HUES64 (cell line): ENCODE measurements at regions not wholly inside any gene's neighbourhood (a gene's known extent, or its start where the extent isn't known, plus 50 kb on each side); places are given as distances from the start of the nearest gene placed in this dataset.

Experiments used
- H3K27ac ChIP-seq: 2 replicates; pipeline ENCODE4 v1.7.0; 2013; ENCODE audit warnings: low read depth, low read length, inconsistent platforms
- H3K27me3 ChIP-seq: 2 replicates; pipeline ENCODE4 v1.6.1; 2013; ENCODE audit warnings: mild to moderate bottlenecking, low read length; ENCODE audit not compliant: insufficient read depth
- H3K36me3 ChIP-seq: 2 replicates; pipeline ENCODE4 v1.6.1; 2013; ENCODE audit warnings: mild to moderate bottlenecking, low read length; ENCODE audit not compliant: insufficient read depth
- H3K4me1 ChIP-seq: 2 replicates; pipeline ENCODE4 v1.6.1; 2013; ENCODE audit warnings: mild to moderate bottlenecking, low read length, moderate library complexity; ENCODE audit not compliant: insufficient read depth
- H3K4me3 ChIP-seq: 2 replicates; pipeline ENCODE4 v1.5.1; 2013; ENCODE audit warnings: mild to moderate bottlenecking, low read length, moderate library complexity
- H3K9ac ChIP-seq: 2 replicates; pipeline ENCODE4 v1.6.1; 2013; ENCODE audit warnings: mild to moderate bottlenecking, low read depth, low read length
- H3K9me3 ChIP-seq: 2 replicates; pipeline ENCODE4 v1.6.1; 2013; ENCODE audit warnings: low read depth, low read length; ENCODE audit not compliant: insufficient read depth
- WGBS: fragments of 150-250, 120-280 bp; methylation state at CpG from one replicate; pipeline ENCODE4 v1.1.7; 2013; ENCODE audit warnings: missing lambda C conversion rate; 5-methylcytosine and 5-hydroxymethylcytosine counted together

GRCh38 chr5:22998362-22998761 is 145.2 kb upstream of the CDH12 start:
- Histone ChIP-seq H3K9ac (no peak overlapping the region), H3K27me3 (no peaks in the 10 kb centered on the region), H3K4me1 (no peaks in the 10 kb centered on the region), H3K27ac (no peak overlapping the region), H3K9me3 (no peaks in the 10 kb centered on the region), H3K36me3 (no peaks in the 10 kb centered on the region), H3K4me3 (no peak overlapping the region)

- WGBS, result 95% methylated on average over 4 of the region's 6 CpGs
- no peak overlapping the region for H3K27ac ChIP-seq
- H3K36me3 ChIP-seq, result no peaks in the 10 kb centered on the region
- no peak overlapping the region for H3K4me3 ChIP-seq
- no peaks in the 10 kb centered on the region for H3K9me3 ChIP-seq
- H3K4me1 ChIP-seq, result no peaks in the 10 kb centered on the region
- H3K27me3 ChIP-seq, result no peaks in the 10 kb centered on the region
- H3K9ac ChIP-seq, result no peak overlapping the region
These were observed 135.8 kb upstream of the CDH12 start for GRCh38 chr5:22988937-22989336.

- no peaks in the 10 kb centered on the region for H3K9me3 ChIP-seq
- H3K4me3 ChIP-seq, result no peak overlapping the region
- H3K36me3 ChIP-seq, result no peaks in the 10 kb centered on the region
- H3K9ac ChIP-seq, result no peak overlapping the region
- H3K4me1 ChIP-seq, result no peaks in the 10 kb centered on the region
- no peak overlapping the region for H3K27ac ChIP-seq
- no peaks in the 10 kb centered on the region for H3K27me3 ChIP-seq
These were observed 133.1 kb upstream of the CDH12 start for GRCh38 chr5:22986281-22986680.

- Histone ChIP-seq H3K27ac (no peak overlapping the region), H3K4me3 (no peak overlapping the region), H3K9ac (no peak overlapping the region), H3K27me3 (no peaks in the 10 kb centered on the region), H3K4me1 (no peaks in the 10 kb centered on the region), H3K9me3 (no peaks in the 10 kb centered on the region), H3K36me3 (no peaks in the 10 kb centered on the region)
- WGBS, result 96% methylated on average over 1 of the region's 1 CpG
These were observed 132.3 kb upstream of the CDH12 start for GRCh38 chr5:22985446-22985845.

GRCh38 chr5:22970956-22971618 is 117.9 kb upstream of the CDH12 start:
- Histone ChIP-seq H3K36me3 (no peaks in the 10 kb centered on the region), H3K27me3 (no peaks in the 10 kb centered on the region), H3K9me3 (peaks cover 6% of the 10 kb centered on the region), H3K4me1 (no peaks in the 10 kb centered on the region), H3K27ac (no peak overlapping the region), H3K4me3 (no peak overlapping the region), H3K9ac (no peak overlapping the region)
- 94% methylated on average over 8 of the region's 8 CpGs for WGBS

- WGBS, result 88% methylated on average over 5 of the region's 5 CpGs
- H3K36me3 ChIP-seq, result no peaks in the 10 kb centered on the region
- H3K9ac ChIP-seq, result no peak overlapping the region
- H3K27me3 ChIP-seq, result no peaks in the 10 kb centered on the region
- H3K4me3 ChIP-seq, result no peak overlapping the region
- no peak overlapping the region for H3K27ac ChIP-seq
- H3K9me3 ChIP-seq, result peaks cover 6% of the 10 kb centered on the region
- H3K4me1 ChIP-seq, result no peaks in the 10 kb centered on the region
These were observed 117.3 kb upstream of the CDH12 start for GRCh38 chr5:22970491-22970890.

- H3K4me3 ChIP-seq, result no peak overlapping the region
- 95% methylated on average over 1 of the region's 2 CpGs for WGBS
- H3K36me3 ChIP-seq, result no peaks in the 10 kb centered on the region
- H3K27me3 ChIP-seq, result no peaks in the 10 kb centered on the region
- H3K27ac ChIP-seq, result no peak overlapping the region
- peaks cover 6% of the 10 kb centered on the region for H3K9me3 ChIP-seq
- H3K4me1 ChIP-seq, result no peaks in the 10 kb centered on the region
- H3K9ac ChIP-seq, result no peak overlapping the region
These were observed 115.2 kb upstream of the CDH12 start for GRCh38 chr5:22968386-22968785.

- no peaks in the 10 kb centered on the region for H3K27me3 ChIP-seq
- no peaks in the 10 kb centered on the region for H3K36me3 ChIP-seq
- no peak overlapping the region for H3K4me3 ChIP-seq
- 94% methylated on average over 1 of the region's 1 CpG for WGBS
- H3K9me3 ChIP-seq, result peaks cover 6% of the 10 kb centered on the region
- H3K9ac ChIP-seq, result no peak overlapping the region
- no peak overlapping the region for H3K27ac ChIP-seq
- no peaks in the 10 kb centered on the region for H3K4me1 ChIP-seq
These were observed 112.8 kb upstream of the CDH12 start for GRCh38 chr5:22965960-22966359.

GRCh38 chr5:22964632-22965031 is 111.5 kb upstream of the CDH12 start:
- Histone ChIP-seq H3K36me3 (no peaks in the 10 kb centered on the region), H3K9ac (no peak overlapping the region), H3K4me1 (no peaks in the 10 kb centered on the region), H3K9me3 (peaks cover 6% of the 10 kb centered on the region; the same call in 1 of the 2 replicates), H3K4me3 (no peak overlapping the region), H3K27ac (no peak overlapping the region), H3K27me3 (no peaks in the 10 kb centered on the region)
- WGBS, result 83% methylated on average over 1 of the region's 1 CpG

- Histone ChIP-seq H3K4me1 (no peaks in the 10 kb centered on the region), H3K9ac (no peak overlapping the region), H3K27me3 (no peaks in the 10 kb centered on the region), H3K4me3 (no peak overlapping the region), H3K36me3 (no peaks in the 10 kb centered on the region), H3K27ac (no peak overlapping the region), H3K9me3 (no peaks in the 10 kb centered on the region)
- 100% methylated on average over 2 of the region's 3 CpGs for WGBS
These were observed 105.5 kb upstream of the CDH12 start for GRCh38 chr5:22958462-22959262.

GRCh38 chr5:22947921-22948320 is 94.8 kb upstream of the CDH12 start:
- no peak overlapping the region for H3K9ac ChIP-seq
- H3K36me3 ChIP-seq, result no peaks in the 10 kb centered on the region
- no peak overlapping the region for H3K4me3 ChIP-seq
- no peaks in the 10 kb centered on the region for H3K4me1 ChIP-seq
- WGBS, result 100% methylated on average over 1 of the region's 1 CpG
- no peak overlapping the region for H3K27ac ChIP-seq
- no peaks in the 10 kb centered on the region for H3K9me3 ChIP-seq
- H3K27me3 ChIP-seq, result no peaks in the 10 kb centered on the region
